ENCODE measurements at regions not wholly inside any gene's neighbourhood (a gene's known extent, or its start where the extent isn't known, plus 50 kb on each side); places are given as distances from the start of the nearest gene placed in this dataset.

- no peak for DNase-seq (ENCODE audit: low spot score in 2 of 2)
- no peaks in the 10 kb centered on the region for H3K36me3 ChIP-seq
- no peaks in the 10 kb centered on the region for H3K27me3 ChIP-seq
- peaks cover 0 to 8% (median 0%) of the 10 kb centered on the region in 4 donors for H3K4me1 ChIP-seq
- H3K9me3 ChIP-seq = no peaks in the 10 kb centered on the region
- no peak overlapping the region for H3K27ac ChIP-seq
- no peak overlapping the region for H3K4me3 ChIP-seq
- 71 to 79% methylated on average over 1 of the region's 1 CpG for WGBS, 2 donors
- no peak for TF ChIP-seq CTCF (IDR thresholded peaks at IDR 0.05)
- no peak for TF ChIP-seq EP300 (IDR thresholded peaks at IDR 0.05)
- TF ChIP-seq POLR2A (IDR thresholded peaks at IDR 0.05) = no peak
Measured at GRCh38 chr2:12207491-12207890, 461.1 kb downstream of the LPIN1 start.

- H3K4me1 ChIP-seq = no peaks in the 10 kb centered on the region
- H3K36me3 ChIP-seq = no peaks in the 10 kb centered on the region
- 94 to 96% methylated on average over 17 of the region's 17 CpGs for WGBS, 2 donors
- no peak for TF ChIP-seq EP300 (IDR thresholded peaks at IDR 0.05)
- TF ChIP-seq POLR2A (IDR thresholded peaks at IDR 0.05) = no peak
- TF ChIP-seq CTCF (IDR thresholded peaks at IDR 0.05) = no peak
- no peaks in the 10 kb centered on the region for H3K27me3 ChIP-seq
- DNase-seq (ENCODE audit: low spot score in 2 of 2) = no peak
- no peak overlapping the region for H3K27ac ChIP-seq
- H3K4me3 ChIP-seq = no peak overlapping the region
- H3K9me3 ChIP-seq = no peaks in the 10 kb centered on the region
Measured at GRCh38 chr2:12210016-12210933, 463.8 kb downstream of the LPIN1 start.

GRCh38 chr2:12211326-12212175 lies 465.1 kb downstream of the LPIN1 start:
- Histone ChIP-seq H3K36me3 (no peaks in the 10 kb centered on the region), H3K27ac (no peak overlapping the region), H3K27me3 (no peaks in the 10 kb centered on the region), H3K4me1 (no peaks in the 10 kb centered on the region), H3K4me3 (no peak overlapping the region), H3K9me3 (no peaks in the 10 kb centered on the region)
- no peak for DNase-seq (ENCODE audit: low spot score in 2 of 2)
- WGBS, 2 donors = 54 to 81% methylated on average over 3 of the region's 3 CpGs
- no peak for TF ChIP-seq CTCF (IDR thresholded peaks at IDR 0.05)
- no peak for TF ChIP-seq EP300 (IDR thresholded peaks at IDR 0.05)
- no peak for TF ChIP-seq POLR2A (IDR thresholded peaks at IDR 0.05)

GRCh38 chr2:12212841-12213597 lies 466.6 kb downstream of the LPIN1 start:
- no peak overlapping the region for H3K27ac ChIP-seq
- H3K36me3 ChIP-seq = no peaks in the 10 kb centered on the region
- 62 to 66% methylated on average over 6 of the region's 6 CpGs for WGBS, 2 donors
- no peak overlapping the region for H3K4me3 ChIP-seq
- H3K27me3 ChIP-seq = no peaks in the 10 kb centered on the region
- TF ChIP-seq POLR2A (IDR thresholded peaks at IDR 0.05) = no peak
- no peaks in the 10 kb centered on the region for H3K4me1 ChIP-seq
- no peaks in the 10 kb centered on the region for H3K9me3 ChIP-seq
- no peak for DNase-seq (ENCODE audit: low spot score in 2 of 2)

- Histone ChIP-seq H3K27ac (no peak overlapping the region), H3K36me3 (no peaks in the 10 kb centered on the region), H3K4me1 (no peaks in the 10 kb centered on the region), H3K27me3 (no peaks in the 10 kb centered on the region), H3K4me3 (no peak overlapping the region), H3K9me3 (no peaks in the 10 kb centered on the region)
- DNase-seq (ENCODE audit: low spot score in 2 of 2) = no peak
- WGBS, 2 donors = 61 to 67% methylated on average over 1 of the region's 1 CpG
- TF ChIP-seq CTCF (IDR thresholded peaks at IDR 0.05) = no peak
- no peak for TF ChIP-seq POLR2A (IDR thresholded peaks at IDR 0.05)
- no peak for TF ChIP-seq EP300 (IDR thresholded peaks at IDR 0.05)
Measured at GRCh38 chr2:12217175-12217574, 470.7 kb downstream of the LPIN1 start.

Data from tibial nerve (tissue), 4 donors.